Heart left ventricle (tissue), 16 donors: ENCODE measurements at regions not wholly inside any gene's neighbourhood (a gene's known extent, or its start where the extent isn't known, plus 50 kb on each side); places are given as distances from the start of the nearest gene placed in this dataset.
A peak's percentile ranks its signal among the peaks of the same experiment; 100 is the strongest.
"Not testable (repeated sequence)": the region's sequence is repeated elsewhere in the genome, so short reads cannot be mapped to it uniquely, and the experiment has no call there.

Experiments used
- ATAC-seq, 4 donors: fragments of 200-7000 bp; cut with Tn5 transposase; one replicate each; pipeline ENCODE4 v1.9.1; 2020 to 2022; ENCODE audit warnings: moderate library complexity in 4 of 4, mild to moderate bottlenecking in 3 of 4, moderate number of reproducible peaks in 1 of 4
- DNase-seq, 5 donors: peaks; one replicate each; pipeline ENCODE4 v3.0.0-alpha.2; 2020
- H3K27ac ChIP-seq, 12 donors: fragments of 200-600 bp; sonication (generic) in 4 of 12; one replicate each; pipeline versions ENCODE4 v1.5.0 to v1.8.0; 2016 to 2022; ENCODE audit warnings: mild to moderate bottlenecking in 2 of 12
- H3K27me3 ChIP-seq, 9 donors: fragments of 200-600 bp; sonication (generic) in 2 of 9; one replicate each; pipeline versions ENCODE4 v1.5.1 to v1.8.0; 2016 to 2022; ENCODE audit warnings: mild to moderate bottlenecking in 3 of 9
- H3K36me3 ChIP-seq, 9 donors: fragments of 200-600 bp; sonication (generic) in 2 of 9; one replicate each; pipeline versions ENCODE4 v1.5.0 to v1.8.0; 2018 to 2022; ENCODE audit warnings: mild to moderate bottlenecking in 2 of 9
- H3K4me1 ChIP-seq, 12 donors: fragments of 200-600 bp; sonication (generic) in 4 of 12; one replicate each; pipeline versions ENCODE4 v1.5.0 to v1.8.0; 2016 to 2022; ENCODE audit warnings: mild to moderate bottlenecking in 3 of 12
- H3K4me3 ChIP-seq, 12 donors: fragments of 200-600 bp; sonication (generic) in 4 of 12; one replicate each; pipeline versions ENCODE4 v1.5.0 to v1.8.0; 2017 to 2022; ENCODE audit warnings: mild to moderate bottlenecking in 9 of 12, moderate library complexity in 4 of 12
- H3K9me3 ChIP-seq, 12 donors: fragments of 200-600 bp; sonication (generic) in 4 of 12; one replicate each; pipeline versions ENCODE4 v1.5.0 to v1.8.0; 2016 to 2022; ENCODE audit warnings: mild to moderate bottlenecking in 1 of 12
- CTCF ChIP-seq, 12 donors: fragments of 200-600 bp; sonication (generic) in 4 of 12; IDR thresholded peaks; one replicate each; pipeline versions ENCODE4 v1.5.0 to v1.8.0; 2018 to 2022; ENCODE audit warnings: antibody characterized with exemption in 12 of 12, mild to moderate bottlenecking in 5 of 12
- POLR2A ChIP-seq, 2 donors: fragments of 450-650 bp; IDR thresholded peaks; one replicate each; pipeline ENCODE4 v1.6.1; 2017; ENCODE audit warnings: antibody characterized with exemption in 2 of 2, mild to moderate bottlenecking in 2 of 2, moderate library complexity in 2 of 2
- WGBS, 4 donors: extraction: QIAGEN DNeasy Blood & Tissue Kit in 2 of 4; methylation state at CpG; one replicate each; pipeline versions ENCODE4 v1.1.5 to v1.1.7; 2013 to 2018; 5-methylcytosine and 5-hydroxymethylcytosine counted together
- intact Hi-C, 10 donors: fragments of 100-400 bp; cut with DNase I; formaldehyde crosslinking; loops; one replicate each; pipeline versions ENCODE4 v1.11.1 to v1.14.2; 2022
- donor health status: ischemic (EF 13 %, LVEDD 7.1; RV severe dilation, severe dysfunction).
- donor health status: healthy with polysubstance abuse.
- donor health status: DM: no; HTN: yes; CAD: no.
- donor health status: DM: no; HTN: no; CAD: no.
- donor health status: ischemic (EF 25% LVEDD 6.9; RV normal size, moderate dysfunction).
- donor health status: ischemic (EF 25% LVEDD 5.7; RV mildly dilated, moderate dysfunction).
- donor health status: healthy.
- donor health status: DM: yes; HTN: yes; CAD: no.
- donor health status: ischemic (EF 35%, LVEDD 5.7; RV mildly dilated, moderate dysfunction).
- donor health status: nonischemic (EF 11% LVEDD 7.7; RV severe dilation, severe dysfunction).
- donor health status: DM: yes; HTN: yes; CAD: no.
- donor health status: PGD.
- donor health status: ischemic (EF 29% LVEDD 5.4; RV normal size, mild dysfunction).
- donor health status: nonischemic (EF 23%, LVEDD 6.1; RV moderate dilation, normal function).

- intact Hi-C loops, result no loop called here
- no peak for DNase-seq
- TF ChIP-seq CTCF (IDR thresholded peaks at IDR 0.05) (peak in 1 of 12 donors; percentile 16), POLR2A (IDR thresholded peaks at IDR 0.05) (no peak)
- no peaks in the 10 kb centered on the region for H3K27me3 ChIP-seq
- no peak for ATAC-seq
- H3K4me1 ChIP-seq, result peaks cover 0 to 35% (median 5%) of the 10 kb centered on the region in 12 donors
- WGBS, 4 donors, result 50 to 63% (median 57%) methylated on average over 3 of the region's 3 CpGs
- no peak overlapping the region for H3K4me3 ChIP-seq
- peaks cover 0 to 18% (median 2%) of the 10 kb centered on the region in 12 donors for H3K9me3 ChIP-seq
- no peak overlapping the region for H3K27ac ChIP-seq
- no peaks in the 10 kb centered on the region for H3K36me3 ChIP-seq
These were observed 557.1 kb upstream of the CHAC2 start for GRCh38 chr2:53210538-53210937.

GRCh38 chr2:53209679-53210458 is 557.7 kb upstream of the CHAC2 start:
- intact Hi-C loops, result loop anchor here in 4 of 10 donors (10.0 kb wide), 1 partner anchor 395 kb away; no protein-coding TSS in a partner anchor
- Histone ChIP-seq H3K27ac (no peak overlapping the region), H3K9me3 (peaks cover 0 to 12% (median 2%) of the 10 kb centered on the region in 12 donors), H3K4me3 (no peak overlapping the region), H3K27me3 (no peaks in the 10 kb centered on the region), H3K4me1 (peaks cover 0 to 35% (median 5%) of the 10 kb centered on the region in 12 donors), H3K36me3 (no peaks in the 10 kb centered on the region)
- ATAC-seq (no peak), DNase-seq (no peak)
- TF ChIP-seq CTCF (IDR thresholded peaks at IDR 0.05) (no peak), POLR2A (IDR thresholded peaks at IDR 0.05) (no peak)
- 38 to 47% (median 40%) methylated on average over 5 of the region's 5 CpGs for WGBS, 4 donors

- no peak overlapping the region for H3K27ac ChIP-seq
- TF ChIP-seq POLR2A (IDR thresholded peaks at IDR 0.05) (no peak), CTCF (IDR thresholded peaks at IDR 0.05) (no peak)
- no peaks in the 10 kb centered on the region for H3K36me3 ChIP-seq
- WGBS, 4 donors, result 45 to 59% (median 53%) methylated on average over 4 of the region's 4 CpGs
- H3K9me3 ChIP-seq, result peaks cover 0 to 5% (median 0%) of the 10 kb centered on the region in 12 donors
- H3K27me3 ChIP-seq, result no peaks in the 10 kb centered on the region
- intact Hi-C loops, result loop anchor here in 4 of 10 donors (10.0 kb wide), 1 partner anchor 394 kb away; no protein-coding TSS in a partner anchor
- ATAC-seq, result peak in 1 of 4 donors; percentile 62
- H3K4me3 ChIP-seq, result no peak overlapping the region
- no peak for DNase-seq
- peaks cover 0 to 35% (median 5%) of the 10 kb centered on the region in 12 donors for H3K4me1 ChIP-seq
These were observed 558.8 kb upstream of the CHAC2 start for GRCh38 chr2:53208815-53209214.

GRCh38 chr2:53206226-53206625 is 561.4 kb upstream of the CHAC2 start:
- not testable (repeated sequence) for DNase-seq, H3K4me3 ChIP-seq, H3K9me3 ChIP-seq, ATAC-seq, H3K36me3 ChIP-seq, H3K27ac ChIP-seq, H3K27me3 ChIP-seq
- intact Hi-C loops, result loop anchor here in 4 of 10 donors (10.0 kb wide), 1 partner anchor 391 kb away; no protein-coding TSS in a partner anchor
- H3K4me1 ChIP-seq, result peaks cover 0 to 28% (median 5%) of the 10 kb centered on the region in 12 donors
- 64 to 92% (median 81%) methylated on average over 1 of the region's 1 CpG for WGBS, 4 donors
